WERI-Rb-1 (cell line): ENCODE measurements at regions not wholly inside any gene's neighbourhood (a gene's known extent, or its start where the extent isn't known, plus 50 kb on each side); places are given as distances from the start of the nearest gene placed in this dataset.

Experiments used
- DNase-seq: peaks from one replicate; pipeline ENCODE4 v3.0.0-alpha.2; 2020
- H3K27ac ChIP-seq: fragments of 250-450 bp; sonication (Bioruptor Pico); 2 replicates; pipeline ENCODE4 v1.5.1; 2020; ENCODE audit warnings: mild to moderate bottlenecking, moderate library complexity
- H3K27me3 ChIP-seq: fragments of 250-450 bp; sonication (Bioruptor Pico); 2 replicates; pipeline ENCODE4 v1.5.1; 2021; ENCODE audit warnings: mild to moderate bottlenecking, low read depth, moderate library complexity; ENCODE audit not compliant: insufficient read depth, severe bottlenecking
- H3K36me3 ChIP-seq: fragments of 250-450 bp; sonication (Bioruptor Pico); 2 replicates; pipeline ENCODE4 v1.5.1; 2020; ENCODE audit warnings: mild to moderate bottlenecking, moderate library complexity
- H3K4me3 ChIP-seq: 2 replicates; pipeline ENCODE4 v1.5.1; 2011; ENCODE audit warnings: low read depth, mild to moderate bottlenecking, control low read depth, low read length
- H3K9me3 ChIP-seq: fragments of 250-450 bp; sonication (Bioruptor Pico); 2 replicates; pipeline ENCODE4 v1.5.1; 2021; ENCODE audit warnings: mild to moderate bottlenecking, moderate library complexity; ENCODE audit not compliant: severe bottlenecking
- TF ChIP-seq, protein P1 (sequence below): IDR thresholded peaks from 2 replicates; pipeline ENCODE4 v1.5.1; 2011; ENCODE audit warnings: low read depth, mild to moderate bottlenecking, control low read depth, inconsistent platforms, low read length

DNA sequence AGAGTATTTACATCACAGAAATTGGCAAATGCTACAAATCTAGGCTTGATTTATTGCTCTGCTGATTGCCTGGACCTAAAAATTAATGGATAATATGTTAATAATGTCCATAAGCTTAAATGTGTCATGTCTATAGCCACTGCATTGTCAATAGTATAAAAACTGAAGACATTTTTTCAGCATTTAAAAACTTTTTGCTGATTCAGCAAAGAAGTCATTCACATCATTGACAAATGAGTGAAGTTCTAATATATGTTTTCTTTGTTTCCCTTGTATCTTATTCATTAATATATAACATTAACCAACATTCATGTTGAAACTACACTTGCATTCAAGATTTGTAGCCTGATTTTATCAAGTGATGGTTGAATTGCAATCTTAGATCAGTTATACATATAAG, 214.7 kb upstream of the XYLT1 start:
- Histone ChIP-seq H3K36me3 (no peaks in the 10 kb centered on the region), H3K9me3 (no peaks in the 10 kb centered on the region)

DNA sequence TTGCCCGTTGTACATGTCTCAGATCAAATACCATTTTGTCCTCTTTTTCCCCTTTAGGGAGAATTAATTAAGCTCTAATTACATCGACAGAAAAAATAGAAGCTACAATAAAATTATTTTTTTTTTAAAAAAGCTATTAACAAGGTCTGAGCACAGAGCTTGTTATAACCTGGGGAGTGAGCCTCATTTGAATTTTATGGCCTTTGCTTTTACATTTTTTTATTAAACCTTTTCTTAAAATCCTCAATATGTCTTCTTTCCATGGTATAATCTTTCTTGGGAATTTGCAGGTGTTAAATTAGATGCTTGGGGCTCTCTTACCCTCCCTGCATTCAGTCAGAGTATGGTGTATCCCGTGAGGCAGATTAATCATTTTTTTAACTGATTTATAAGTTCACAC, 212.5 kb upstream of the XYLT1 start:
- DNase-seq: no peak
- no peaks in the 10 kb centered on the region for H3K36me3 ChIP-seq
- TF ChIP-seq, protein P1, sequence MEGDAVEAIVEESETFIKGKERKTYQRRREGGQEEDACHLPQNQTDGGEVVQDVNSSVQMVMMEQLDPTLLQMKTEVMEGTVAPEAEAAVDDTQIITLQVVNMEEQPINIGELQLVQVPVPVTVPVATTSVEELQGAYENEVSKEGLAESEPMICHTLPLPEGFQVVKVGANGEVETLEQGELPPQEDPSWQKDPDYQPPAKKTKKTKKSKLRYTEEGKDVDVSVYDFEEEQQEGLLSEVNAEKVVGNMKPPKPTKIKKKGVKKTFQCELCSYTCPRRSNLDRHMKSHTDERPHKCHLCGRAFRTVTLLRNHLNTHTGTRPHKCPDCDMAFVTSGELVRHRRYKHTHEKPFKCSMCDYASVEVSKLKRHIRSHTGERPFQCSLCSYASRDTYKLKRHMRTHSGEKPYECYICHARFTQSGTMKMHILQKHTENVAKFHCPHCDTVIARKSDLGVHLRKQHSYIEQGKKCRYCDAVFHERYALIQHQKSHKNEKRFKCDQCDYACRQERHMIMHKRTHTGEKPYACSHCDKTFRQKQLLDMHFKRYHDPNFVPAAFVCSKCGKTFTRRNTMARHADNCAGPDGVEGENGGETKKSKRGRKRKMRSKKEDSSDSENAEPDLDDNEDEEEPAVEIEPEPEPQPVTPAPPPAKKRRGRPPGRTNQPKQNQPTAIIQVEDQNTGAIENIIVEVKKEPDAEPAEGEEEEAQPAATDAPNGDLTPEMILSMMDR: no peak
- H3K27me3 ChIP-seq: no peaks in the 10 kb centered on the region
- H3K4me3 ChIP-seq: no peak overlapping the region
- peaks cover under 1% of the 10 kb centered on the region for H3K9me3 ChIP-seq
- no peak overlapping the region; the same call in 1 of the 2 replicates for H3K27ac ChIP-seq

More for the DNA sequence above, 214.7 kb upstream of the XYLT1 start:
- TF ChIP-seq, protein P1: no peak
- Histone ChIP-seq H3K4me3 (no peak overlapping the region), H3K27ac (no peak overlapping the region), H3K27me3 (no peaks in the 10 kb centered on the region)
- no peak for DNase-seq

DNA sequence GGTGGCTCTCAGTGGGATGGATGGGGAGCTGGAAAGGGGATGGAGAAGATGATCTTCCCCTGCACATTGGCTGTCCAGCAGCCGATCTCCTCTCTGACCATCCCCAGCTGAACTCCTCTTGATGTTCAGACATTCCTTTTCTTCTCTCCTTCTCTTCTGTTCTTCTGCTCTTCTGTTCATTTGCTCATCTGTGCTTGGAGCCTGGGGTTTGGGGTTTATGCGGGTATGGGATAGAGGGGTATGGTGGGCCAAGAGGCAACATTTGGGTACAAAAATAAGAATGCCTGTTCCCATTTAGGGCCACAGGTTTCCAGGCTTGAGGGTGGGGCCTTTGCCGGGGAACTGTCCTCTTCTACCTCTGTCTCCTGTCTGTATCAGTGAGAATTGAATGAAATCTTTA, 205.4 kb upstream of the XYLT1 start:
- no peak overlapping the region for H3K4me3 ChIP-seq
- peaks cover 6% of the 10 kb centered on the region for H3K9me3 ChIP-seq
- no peak overlapping the region for H3K27ac ChIP-seq
- TF ChIP-seq, protein P1: no peak
- H3K27me3 ChIP-seq: no peaks in the 10 kb centered on the region
- no peaks in the 10 kb centered on the region for H3K36me3 ChIP-seq
- no peak for DNase-seq

DNA sequence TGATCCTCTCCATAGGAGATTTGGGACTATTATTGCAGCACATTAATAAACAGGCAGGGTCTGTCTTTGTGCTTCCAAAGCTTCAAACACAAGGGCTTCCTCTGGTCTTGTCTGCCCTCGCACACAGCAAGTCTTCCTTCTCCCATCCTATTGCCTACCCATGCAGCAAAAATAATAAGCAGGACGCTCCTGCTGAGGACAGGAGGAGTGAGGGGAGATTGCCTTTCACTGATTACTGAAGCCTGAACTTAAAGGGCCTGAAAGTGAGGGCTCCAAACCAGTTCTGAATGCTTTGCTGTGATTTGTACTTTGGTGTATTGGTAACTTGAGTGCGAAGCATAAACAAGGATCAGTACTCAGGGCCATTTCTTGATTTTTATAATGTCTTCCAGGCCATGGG, 197.6 kb upstream of the XYLT1 start:
- Histone ChIP-seq H3K27me3 (no peaks in the 10 kb centered on the region), H3K36me3 (no peaks in the 10 kb centered on the region), H3K27ac (peak overlapping the region; percentile 31), H3K4me3 (no peak overlapping the region), H3K9me3 (no peaks in the 10 kb centered on the region)
- DNase-seq: no peak
- TF ChIP-seq, protein P1: no peak

DNA sequence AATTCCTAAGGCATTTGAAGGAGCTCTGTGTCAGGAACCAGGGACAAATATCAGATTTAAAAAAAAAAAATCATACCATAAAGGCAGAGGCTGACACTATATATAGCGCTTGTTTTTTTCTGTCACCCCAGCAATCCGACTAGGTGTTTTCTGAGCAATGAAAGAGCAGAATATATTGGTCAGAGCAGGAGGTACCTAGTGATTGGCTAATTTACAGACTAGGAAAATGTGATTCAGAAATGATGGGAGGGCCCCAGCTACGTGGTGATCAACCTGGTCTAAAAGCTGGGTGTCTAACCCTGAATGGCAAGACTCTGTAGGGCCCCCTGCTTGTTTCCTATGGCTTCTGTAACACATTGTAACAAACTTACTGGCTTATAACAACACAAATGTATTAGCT, 195.5 kb upstream of the XYLT1 start:
- Histone ChIP-seq H3K9me3 (no peaks in the 10 kb centered on the region), H3K27ac (no peak overlapping the region), H3K27me3 (no peaks in the 10 kb centered on the region), H3K36me3 (no peaks in the 10 kb centered on the region), H3K4me3 (no peak overlapping the region)
- DNase-seq: no peak
- TF ChIP-seq, protein P1: no peak

DNA sequence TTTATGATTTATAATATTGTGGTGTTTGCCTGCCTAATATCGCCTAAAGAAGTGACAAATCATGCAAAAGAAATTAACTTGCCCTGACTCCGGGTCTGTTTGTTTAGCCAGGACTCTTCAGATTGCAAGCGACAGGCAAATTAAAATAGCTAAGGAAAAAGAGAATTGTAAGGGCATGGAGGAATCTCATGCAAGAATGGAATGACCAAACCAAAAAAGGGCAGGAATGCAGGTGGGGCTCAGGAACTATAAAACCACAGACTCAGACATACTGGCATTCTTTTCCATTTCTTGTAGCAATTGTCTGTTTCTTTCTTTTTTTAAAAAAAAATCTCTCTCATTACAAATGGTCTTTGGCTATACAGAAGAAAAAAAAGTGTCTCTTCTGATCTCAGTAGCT, 188.1 kb upstream of the XYLT1 start:
- H3K4me3 ChIP-seq: no peak overlapping the region
- no peak for DNase-seq
- H3K9me3 ChIP-seq: no peaks in the 10 kb centered on the region
- H3K27ac ChIP-seq: no peak overlapping the region
- no peaks in the 10 kb centered on the region for H3K27me3 ChIP-seq
- no peaks in the 10 kb centered on the region for H3K36me3 ChIP-seq
- TF ChIP-seq, protein P1: no peak
